H1 (cell line): ENCODE measurements at regions not wholly inside any gene's neighbourhood (a gene's known extent, or its start where the extent isn't known, plus 50 kb on each side); places are given as distances from the start of the nearest gene placed in this dataset.
A peak's percentile ranks its signal among the peaks of the same experiment; 100 is the strongest.

ENCODE experiments used
- CTCF ChIA-PET: fragments of 300-600 bp; sonication (Branson Sonifier 250); formaldehyde crosslinking; loops from one replicate; lab custom pipeline; 2021; ENCODE audit not compliant: partially characterized antibody; lab: Charles Lee
- POLR2A ChIA-PET: fragments of 300-600 bp; sonication (Branson Sonifier 250); formaldehyde crosslinking; loops from one replicate; lab custom pipeline; 2021; ENCODE audit warnings: inconsistent platforms; ENCODE audit not compliant: partially characterized antibody; lab: Charles Lee
- DNase-seq, 2 experiments: peaks; one replicate each; pipeline versions ENCODE4 v3.0.0 to v3.0.0-alpha.2; 2010 to 2022; ENCODE audit warnings: low spot score in 2 of 2, low read depth in 1 of 2, mixed read lengths in 1 of 2
- FAIRE-seq: peaks from 2 replicates; lab custom pipeline; 2011; peaks lifted over from hg19 to GRCh38; lab: Jason Lieb, UNC
- H2AFZ ChIP-seq: 2 replicates; pipeline ENCODE4 v1.8.1; 2012; ENCODE audit warnings: low read length, inconsistent platforms
- H2AK5ac ChIP-seq: 2 replicates; pipeline ENCODE4 v1.6.1; 2013; ENCODE audit warnings: low read depth, low read length
- H2BK120ac ChIP-seq: replicated peaks from 2 replicates; pipeline ENCODE3; 2013; ENCODE audit warnings: low read depth, low read length, inconsistent platforms
- H2BK12ac ChIP-seq: 2 replicates; pipeline ENCODE4 v1.6.1; 2013; ENCODE audit warnings: low read depth, low read length
- H2BK15ac ChIP-seq: 2 replicates; pipeline ENCODE4 v1.6.1; 2013; ENCODE audit warnings: low read length
- H2BK20ac ChIP-seq: 2 replicates; pipeline ENCODE4 v1.6.1; 2013; ENCODE audit warnings: low read length
- H2BK5ac ChIP-seq: 2 replicates; pipeline ENCODE4 v1.6.1; 2013; ENCODE audit warnings: low read depth, low read length
- H3K14ac ChIP-seq: 2 replicates; pipeline ENCODE4 v1.6.1; 2013; ENCODE audit warnings: inconsistent platforms; ENCODE audit not compliant: insufficient read length
- H3K18ac ChIP-seq: 2 replicates; pipeline ENCODE4 v1.6.1; 2013; ENCODE audit warnings: low read length; ENCODE audit errors: extremely low read depth
- H3K23ac ChIP-seq: 2 replicates; pipeline ENCODE4 v1.6.1; 2013; ENCODE audit warnings: inconsistent platforms; ENCODE audit not compliant: insufficient read length
- H3K23me2 ChIP-seq: 2 replicates; pipeline ENCODE4 v1.6.1; 2013; ENCODE audit warnings: low read depth, low read length
- H3K27ac ChIP-seq: 2 replicates; pipeline ENCODE4 v1.6.1; 2011; ENCODE audit warnings: low read depth, low read length, inconsistent platforms
- H3K27me3 ChIP-seq, 4 experiments: replicated peaks in 1 of 4; 1 replicate in 1 of 4; 2 replicates in 3 of 4; pipeline versions ENCODE4 v1.6.1 to v1.8.1; 2011 to 2013; ENCODE audit warnings: low read length in 3 of 4, mild to moderate bottlenecking in 3 of 4, inconsistent platforms in 2 of 4, mixed read lengths in 2 of 4, moderate library complexity in 1 of 4; ENCODE audit not compliant: control insufficient read depth in 3 of 4, insufficient read depth in 3 of 4; ENCODE audit errors: extremely low read depth in 1 of 4
- H3K36me3 ChIP-seq, 4 experiments: 2 replicates each; pipeline versions ENCODE4 v1.6.1 to v1.8.1; 2011 to 2013; ENCODE audit warnings: mild to moderate bottlenecking in 4 of 4, low read length in 3 of 4, moderate library complexity in 2 of 4, control low read depth in 1 of 4, inconsistent platforms in 1 of 4; ENCODE audit not compliant: insufficient read depth in 4 of 4, control insufficient read depth in 2 of 4
- H3K4ac ChIP-seq: replicated peaks from 2 replicates; pipeline ENCODE3; 2013; ENCODE audit warnings: low read length, low read depth, mixed read lengths, inconsistent platforms; ENCODE audit not compliant: insufficient read length
- H3K4me1 ChIP-seq, 4 experiments: replicated peaks in 1 of 4; 1 replicate in 1 of 4; 2 replicates in 3 of 4; pipeline versions ENCODE4 v1.6.1 to v1.8.1; 2011 to 2013; ENCODE audit warnings: low read length in 3 of 4, inconsistent platforms in 2 of 4, mixed read lengths in 1 of 4; ENCODE audit not compliant: insufficient read depth in 4 of 4, control insufficient read depth in 3 of 4
- H3K4me2 ChIP-seq, 2 experiments: 2 replicates each; pipeline versions ENCODE4 v1.6.1 to v1.8.1; 2011 to 2013; ENCODE audit warnings: low read depth in 2 of 2, low read length in 2 of 2, control low read depth in 1 of 2, inconsistent platforms in 1 of 2, mild to moderate bottlenecking in 1 of 2; ENCODE audit not compliant: insufficient read depth in 1 of 2
- H3K4me3 ChIP-seq, 4 experiments: fragments of 200-600, 300-600 bp in 1 of 4; sonication (generic), shearing (Covaris generic), sonication (Bioruptor Twin) in 1 of 4; 2 replicates each; pipeline versions ENCODE4 v1.5.1 to v1.8.1; 2011 to 2016; ENCODE audit warnings: low read length in 4 of 4, low read depth in 3 of 4, control low read depth in 2 of 4, inconsistent platforms in 2 of 4, mild to moderate bottlenecking in 2 of 4, mixed read lengths in 1 of 4, moderate library complexity in 1 of 4; ENCODE audit not compliant: insufficient read depth in 2 of 4; ENCODE audit errors: extremely low read depth in 1 of 4
- H3K56ac ChIP-seq: replicated peaks from 2 replicates; pipeline ENCODE3; 2013; ENCODE audit warnings: low read depth, mild to moderate bottlenecking, mixed read lengths, low read length, inconsistent platforms; ENCODE audit not compliant: insufficient read length
- H3K79me1 ChIP-seq: 2 replicates; pipeline ENCODE4 v1.6.1; 2013; ENCODE audit warnings: low read depth, low read length, control low read depth
- H3K79me2 ChIP-seq, 2 experiments: 2 replicates each; pipeline versions ENCODE4 v1.6.1 to v1.8.1; 2012 to 2013; ENCODE audit warnings: low read length in 2 of 2, mild to moderate bottlenecking in 2 of 2, inconsistent platforms in 1 of 2; ENCODE audit not compliant: insufficient read depth in 2 of 2, control insufficient read depth in 1 of 2
- H3K9ac ChIP-seq, 4 experiments: replicated peaks in 1 of 4; 1 replicate in 1 of 4; 2 replicates in 3 of 4; pipeline versions ENCODE4 v1.6.1 to v1.8.1; 2011 to 2013; ENCODE audit warnings: low read depth in 3 of 4, low read length in 3 of 4, control low read depth in 2 of 4, mild to moderate bottlenecking in 2 of 4, moderate library complexity in 2 of 4, inconsistent platforms in 1 of 4; ENCODE audit errors: extremely low read depth in 1 of 4
- H3K9me3 ChIP-seq, 2 experiments: 2 replicates each; pipeline versions ENCODE4 v1.6.1 to v1.8.1; 2012 to 2013; ENCODE audit warnings: mild to moderate bottlenecking in 2 of 2, moderate library complexity in 2 of 2, control low read depth in 1 of 2, inconsistent platforms in 1 of 2, low read depth in 1 of 2, low read length in 1 of 2, mixed read lengths in 1 of 2; ENCODE audit not compliant: insufficient read depth in 2 of 2
- H4K20me1 ChIP-seq, 2 experiments: replicated peaks in 1 of 2; 2 replicates each; pipeline versions ENCODE3 to v1.8.1; 2011 to 2013; ENCODE audit warnings: inconsistent platforms in 2 of 2, low read length in 2 of 2, mild to moderate bottlenecking in 1 of 2; ENCODE audit not compliant: insufficient read depth in 2 of 2, control insufficient read depth in 1 of 2
- H4K5ac ChIP-seq: 2 replicates; pipeline ENCODE4 v1.6.1; 2013; ENCODE audit warnings: low read length, low read depth, mixed read lengths, inconsistent platforms; ENCODE audit not compliant: insufficient read length
- H4K8ac ChIP-seq: 2 replicates; pipeline ENCODE4 v1.8.0; 2013; ENCODE audit warnings: mild to moderate bottlenecking, moderate library complexity, low read length, inconsistent platforms; ENCODE audit not compliant: insufficient read depth; ENCODE audit errors: extremely low read depth
- H4K91ac ChIP-seq: replicated peaks from 2 replicates; pipeline ENCODE3; 2013; ENCODE audit warnings: low read length, mixed read lengths, inconsistent platforms; ENCODE audit not compliant: insufficient read length
- ATF2 ChIP-seq: IDR thresholded peaks from 2 replicates; pipeline ENCODE4 v1.6.1; 2012; ENCODE audit warnings: low read length, inconsistent platforms
- CTBP2 ChIP-seq: IDR thresholded peaks from 2 replicates; pipeline ENCODE4 v1.7.0; 2011; ENCODE audit warnings: borderline replicate concordance, mild to moderate bottlenecking, moderate library complexity, mixed read lengths, low read length; ENCODE audit not compliant: insufficient read depth, insufficient read length
- CTCF ChIP-seq, 3 experiments: IDR thresholded peaks; 1 replicate in 2 of 3; 2 replicates in 1 of 3; pipeline versions ENCODE4 v1.5.1 to v1.6.1; 2011; ENCODE audit warnings: low read length in 3 of 3, mild to moderate bottlenecking in 3 of 3, inconsistent platforms in 2 of 3, low read depth in 1 of 3, moderate library complexity in 1 of 3; ENCODE audit not compliant: insufficient read depth in 1 of 3; ENCODE audit errors: control extremely low read depth in 1 of 3
- RAD21 ChIP-seq, 2 experiments: IDR thresholded peaks in 1 of 2; conservative IDR thresholded peaks in 1 of 2; 2 replicates each; pipeline ENCODE4 v1.6.1; 2011; ENCODE audit warnings: low read depth in 2 of 2, low read length in 2 of 2, improper control_type of control experiment in 1 of 2, inconsistent platforms in 1 of 2, mild to moderate bottlenecking in 1 of 2, moderate library complexity in 1 of 2
- WGBS, 2 experiments: shearing (Covaris generic) in 1 of 2; methylation state at CpG; one replicate each; pipeline versions ENCODE4 v1.1.6 to v1.1.7; 2013 to 2015; ENCODE audit warnings: low lambda C conversion rate in 2 of 2, mixed read lengths in 2 of 2, inconsistent platforms in 1 of 2, low coverage in 1 of 2, missing lambda C conversion rate in 1 of 2; ENCODE audit not compliant: insufficient replicate concordance in 2 of 2, insufficient coverage in 1 of 2, insufficient read length in 1 of 2; ENCODE audit errors: extremely low coverage in 1 of 2, missing lambda C conversion rate in 1 of 2; 5-methylcytosine and 5-hydroxymethylcytosine counted together

- Histone ChIP-seq H3K18ac (no peak overlapping the region), H3K23me2 (no peaks in the 10 kb centered on the region), H4K5ac (no peak overlapping the region), H2BK120ac (no peak overlapping the region), H3K9ac (no peak overlapping the region), H3K23ac (no peak overlapping the region), H3K27ac (no peak overlapping the region), H3K4me3 (no peak overlapping the region), H2BK12ac (no peak overlapping the region), H3K4ac (no peak overlapping the region), H4K8ac (no peak overlapping the region), H3K9me3 (no peaks in the 10 kb centered on the region), H2BK5ac (no peak overlapping the region), H3K4me2 (no peak overlapping the region), H3K14ac (no peak overlapping the region), H3K4me1 (no peaks in the 10 kb centered on the region), H3K79me2 (no peaks in the 10 kb centered on the region), H2AK5ac (no peak overlapping the region), H4K20me1 (no peaks in the 10 kb centered on the region), H2BK20ac (no peak overlapping the region), H2BK15ac (no peak overlapping the region), H2AFZ (0 out of 2 replicates have a peak overlapping the region, but pooled peaks have one; percentile 15), H3K27me3 (no peaks in the 10 kb centered on the region), H3K79me1 (no peaks in the 10 kb centered on the region), H3K56ac (no peak overlapping the region), H3K36me3 (no peaks in the 10 kb centered on the region), H4K91ac (no peak overlapping the region)
- WGBS, 2 experiments, result 89% methylated on average over 6 of the region's 6 CpGs; no CpG with 5 or more reads in 1 of the 2 experiments
- POLR2A ChIA-PET, result no interaction called here
- FAIRE-seq (no peak), DNase-seq (no peak)
- CTCF ChIA-PET, result interaction anchor here (1.0 to 1.2 kb wide), 3 partner anchors 166 to 203 kb away, joined by 3 to 4 read pairs (median 3); no protein-coding TSS in a partner anchor
- peak; percentile 10 to 31; a peak in 2 of 4 replicates for TF ChIP-seq RAD21 (IDR thresholded peaks at IDR 0.05 in 1 of 2, conservative IDR thresholded peaks at IDR 0.05 in 1 of 2; ENCODE audit: low read depth in 2 of 2, low read length in 2 of 2)
- TF ChIP-seq CTBP2, result no peak
- no peak for TF ChIP-seq ATF2
- peak in 1 of 3 experiments; percentile 11; a peak in 1 of 4 replicates for TF ChIP-seq CTCF (IDR thresholded peaks at IDR 0.05; ENCODE audit: control extremely low read depth in 1 of 3, insufficient read depth in 1 of 3, low read depth in 1 of 3, low read length in 3 of 3)
Observed at GRCh38 chr11:96942855-96943254, 553.0 kb downstream of the JRKL start.
